Progenitor cell of endocrine pancreas (in vitro differentiated cells): ENCODE measurements at regions not wholly inside any gene's neighbourhood (a gene's known extent, or its start where the extent isn't known, plus 50 kb on each side); places are given as distances from the start of the nearest gene placed in this dataset.

Experiments used
- DNase-seq: peaks from one replicate; pipeline ENCODE4 v3.0.0; 2021; ENCODE audit warnings: low spot score; ENCODE audit not compliant: unreplicated experiment
- H3K27ac Mint-ChIP-seq: 2 replicates; pipeline ENCODE4 v1.8.0; 2021; ENCODE audit warnings: mild to moderate bottlenecking, moderate library complexity, mixed read lengths
- H3K27me3 Mint-ChIP-seq: 2 replicates; pipeline ENCODE4 v1.8.0; 2021; ENCODE audit warnings: mixed read lengths
- H3K36me3 Mint-ChIP-seq: 2 replicates; pipeline ENCODE4 v1.8.0; 2022; ENCODE audit warnings: mixed read lengths; ENCODE audit not compliant: insufficient read depth
- H3K4me1 Mint-ChIP-seq: 2 replicates; pipeline ENCODE4 v1.8.0; 2021; ENCODE audit warnings: low read depth, mixed read lengths
- H3K4me3 Mint-ChIP-seq: 2 replicates; pipeline ENCODE4 v1.8.0; 2021; ENCODE audit warnings: low read depth, mild to moderate bottlenecking, moderate library complexity, mixed read lengths
- H3K9me3 Mint-ChIP-seq: 2 replicates; pipeline ENCODE4 v1.8.0; 2021; ENCODE audit warnings: low read depth, mixed read lengths
- CTCF ChIP-seq: fragments of 200-600 bp; sonication (generic); IDR thresholded peaks from one replicate; pipeline ENCODE4 v1.5.0; 2021; ENCODE audit warnings: antibody characterized with exemption, mild to moderate bottlenecking; ENCODE audit not compliant: unreplicated experiment

- no peaks in the 10 kb centered on the region for H3K4me1 Mint-ChIP-seq
- no peaks in the 10 kb centered on the region for H3K9me3 Mint-ChIP-seq
- no peaks in the 10 kb centered on the region for H3K36me3 Mint-ChIP-seq
- H3K27me3 Mint-ChIP-seq: peaks cover 45% of the 10 kb centered on the region
- no peak overlapping the region for H3K27ac Mint-ChIP-seq
- no peak overlapping the region for H3K4me3 Mint-ChIP-seq
- DNase-seq: no peak
- no peak for TF ChIP-seq CTCF
Observed at GRCh38 chr3:44130249-44130648, 111.4 kb upstream of the TOPAZ1 start.

- no peak for DNase-seq
- no peak overlapping the region for H3K27ac Mint-ChIP-seq
- H3K9me3 Mint-ChIP-seq: no peaks in the 10 kb centered on the region
- H3K36me3 Mint-ChIP-seq: no peaks in the 10 kb centered on the region
- H3K4me1 Mint-ChIP-seq: no peaks in the 10 kb centered on the region
- no peak overlapping the region for H3K4me3 Mint-ChIP-seq
- TF ChIP-seq CTCF: no peak
- H3K27me3 Mint-ChIP-seq: peaks cover 60% of the 10 kb centered on the region
Observed at GRCh38 chr3:44132061-44132460, 109.6 kb upstream of the TOPAZ1 start.

GRCh38 chr3:44132593-44132992, 109.1 kb upstream of the TOPAZ1 start:
- Mint-ChIP-seq H3K4me3 (no peak overlapping the region), H3K27ac (no peak overlapping the region), H3K4me1 (no peaks in the 10 kb centered on the region), H3K9me3 (no peaks in the 10 kb centered on the region), H3K36me3 (no peaks in the 10 kb centered on the region), H3K27me3 (peaks cover 62% of the 10 kb centered on the region)
- no peak for TF ChIP-seq CTCF
- DNase-seq: no peak

GRCh38 chr3:44136421-44136820, 105.3 kb upstream of the TOPAZ1 start:
- DNase-seq: no peak
- Mint-ChIP-seq H3K4me3 (no peak overlapping the region), H3K4me1 (no peaks in the 10 kb centered on the region), H3K27me3 (peaks cover 62% of the 10 kb centered on the region), H3K27ac (no peak overlapping the region), H3K36me3 (no peaks in the 10 kb centered on the region), H3K9me3 (no peaks in the 10 kb centered on the region)
- TF ChIP-seq CTCF: no peak

GRCh38 chr3:44146073-44146472, 95.6 kb upstream of the TOPAZ1 start:
- no peak for DNase-seq
- H3K4me3 Mint-ChIP-seq: no peak overlapping the region
- no peaks in the 10 kb centered on the region for H3K36me3 Mint-ChIP-seq
- no peak overlapping the region for H3K27ac Mint-ChIP-seq
- H3K4me1 Mint-ChIP-seq: no peaks in the 10 kb centered on the region
- TF ChIP-seq CTCF: no peak
- no peaks in the 10 kb centered on the region for H3K9me3 Mint-ChIP-seq
- H3K27me3 Mint-ChIP-seq: peaks cover 48% of the 10 kb centered on the region
